ENCODE measurements at regions not wholly inside any gene's neighbourhood (a gene's known extent, or its start where the extent isn't known, plus 50 kb on each side); places are given as distances from the start of the nearest gene placed in this dataset.
A peak's percentile ranks its signal among the peaks of the same experiment; 100 is the strongest.
"Not testable (repeated sequence)": the region's sequence is repeated elsewhere in the genome, so short reads cannot be mapped to it uniquely, and the experiment has no call there.

- H3K27me3 ChIP-seq = no peaks in the 10 kb centered on the region
These were observed 50.9 kb upstream of the NXT1 start for GRCh38 chr20:23299673-23300050.

GRCh38 chr20:23298926-23299672, 51.5 kb upstream of the NXT1 start:
- Histone ChIP-seq H3K27me3 (no peaks in the 10 kb centered on the region), H3K9ac (no peak overlapping the region), H3K4me3 (no peak overlapping the region), H3K9me3 (no peaks in the 10 kb centered on the region), H3K4me1 (peaks cover 45% of the 10 kb centered on the region), H3K4me2 (peak overlapping the region; percentile 66), H3K36me3 (no peaks in the 10 kb centered on the region), H3K27ac (no peak overlapping the region), H4K20me1 (peaks cover 5% of the 10 kb centered on the region; the same call in 1 of the 2 replicates)
- no peak for TF ChIP-seq Cebpa-rat (IDR thresholded peaks at IDR 0.05)

More at GRCh38 chr20:23299673-23300050, 50.9 kb upstream of the NXT1 start:
- Histone ChIP-seq H3K36me3 (no peaks in the 10 kb centered on the region), H3K4me1 (peaks cover 51% of the 10 kb centered on the region), H4K20me1 (peaks cover 5% of the 10 kb centered on the region; the same call in 1 of the 2 replicates), H3K4me2 (peak overlapping the region; percentile 66), H3K4me3 (no peak overlapping the region), H3K27ac (no peak overlapping the region), H3K9ac (no peak overlapping the region), H3K9me3 (no peaks in the 10 kb centered on the region)
- TF ChIP-seq Cebpa-rat (IDR thresholded peaks at IDR 0.05) = no peak

- H4K20me1 ChIP-seq = peaks cover 5% of the 10 kb centered on the region; the same call in 1 of the 2 replicates
- 0 out of 2 replicates have a peak overlapping the region, but pooled peaks have one; percentile 10 for H3K9ac ChIP-seq
- H3K27ac ChIP-seq = no peak overlapping the region
- H3K4me2 ChIP-seq = peak overlapping the region; percentile 66
- no peaks in the 10 kb centered on the region for H3K27me3 ChIP-seq
- peaks cover 45% of the 10 kb centered on the region for H3K4me1 ChIP-seq
- TF ChIP-seq Cebpa-rat (IDR thresholded peaks at IDR 0.05) = no peak
- H3K4me3 ChIP-seq = no peak overlapping the region
- H3K9me3 ChIP-seq = no peaks in the 10 kb centered on the region
- H3K36me3 ChIP-seq = no peaks in the 10 kb centered on the region
These were observed 52.4 kb upstream of the NXT1 start for GRCh38 chr20:23298155-23298554.

GRCh38 chr20:23296841-23297701, 53.5 kb upstream of the NXT1 start:
- Histone ChIP-seq H3K4me1 (peaks cover 45% of the 10 kb centered on the region), H3K27me3 (no peaks in the 10 kb centered on the region), H3K27ac (no peak overlapping the region), H3K9me3 (no peaks in the 10 kb centered on the region), H3K36me3 (no peaks in the 10 kb centered on the region), H3K9ac (no peak overlapping the region), H3K4me2 (no peak overlapping the region), H4K20me1 (peaks cover 5% of the 10 kb centered on the region; the same call in 1 of the 2 replicates), H3K4me3 (no peak overlapping the region)
- TF ChIP-seq Cebpa-rat (IDR thresholded peaks at IDR 0.05) = no peak

- H3K27me3 ChIP-seq = no peaks in the 10 kb centered on the region
- peaks cover 5% of the 10 kb centered on the region; the same call in 1 of the 2 replicates for H4K20me1 ChIP-seq
- H3K9ac ChIP-seq = no peak overlapping the region
- no peak for TF ChIP-seq Cebpa-rat (IDR thresholded peaks at IDR 0.05)
- no peaks in the 10 kb centered on the region for H3K9me3 ChIP-seq
- H3K4me3 ChIP-seq = no peak overlapping the region
- no peaks in the 10 kb centered on the region for H3K36me3 ChIP-seq
- H3K4me2 ChIP-seq = no peak overlapping the region
- no peak overlapping the region for H3K27ac ChIP-seq
- H3K4me1 ChIP-seq = peaks cover 33% of the 10 kb centered on the region
These were observed 54.7 kb upstream of the NXT1 start for GRCh38 chr20:23295934-23296333.

- H3K36me3 ChIP-seq = no peaks in the 10 kb centered on the region
- H3K9me3 ChIP-seq = no peaks in the 10 kb centered on the region
- H4K20me1 ChIP-seq = peaks cover 5% of the 10 kb centered on the region; the same call in 1 of the 2 replicates
- peaks cover 21% of the 10 kb centered on the region for H3K4me1 ChIP-seq
- H3K27ac ChIP-seq = no peak overlapping the region
- no peak overlapping the region for H3K4me2 ChIP-seq
- no peak overlapping the region for H3K4me3 ChIP-seq
- H3K27me3 ChIP-seq = no peaks in the 10 kb centered on the region
- H3K9ac ChIP-seq = no peak overlapping the region
- TF ChIP-seq Cebpa-rat (IDR thresholded peaks at IDR 0.05) = no peak
These were observed 55.9 kb upstream of the NXT1 start for GRCh38 chr20:23294671-23295070.

- H4K20me1 ChIP-seq = peaks cover 5% of the 10 kb centered on the region; the same call in 1 of the 2 replicates
- H3K36me3 ChIP-seq = no peaks in the 10 kb centered on the region
- no peaks in the 10 kb centered on the region for H3K9me3 ChIP-seq
- peaks cover 16% of the 10 kb centered on the region for H3K4me1 ChIP-seq
- H3K27me3 ChIP-seq = no peaks in the 10 kb centered on the region
- H3K9ac ChIP-seq = no peak overlapping the region
- TF ChIP-seq Cebpa-rat (IDR thresholded peaks at IDR 0.05) = no peak
- H3K27ac ChIP-seq = no peak overlapping the region
- H3K4me2 ChIP-seq = no peak overlapping the region
- no peak overlapping the region for H3K4me3 ChIP-seq
These were observed 56.4 kb upstream of the NXT1 start for GRCh38 chr20:23294166-23294565.

GRCh38 chr20:23293689-23294088, 56.9 kb upstream of the NXT1 start:
- no peak for TF ChIP-seq Cebpa-rat (IDR thresholded peaks at IDR 0.05)

GRCh38 chr20:23292311-23292710, 58.3 kb upstream of the NXT1 start:
- H4K20me1 ChIP-seq, H3K4me3 ChIP-seq, H3K4me1 ChIP-seq, H3K27ac ChIP-seq, H3K9ac ChIP-seq, H3K27me3 ChIP-seq, H3K36me3 ChIP-seq, H3K4me2 ChIP-seq, H3K9me3 ChIP-seq: not testable (repeated sequence)

More at GRCh38 chr20:23293689-23294088, 56.9 kb upstream of the NXT1 start:
- Histone ChIP-seq H3K4me2 (no peak overlapping the region), H3K36me3 (no peaks in the 10 kb centered on the region), H4K20me1 (peaks cover under 1% of the 10 kb centered on the region; the same call in 1 of the 2 replicates), H3K9me3 (no peaks in the 10 kb centered on the region), H3K27ac (no peak overlapping the region), H3K4me3 (no peak overlapping the region), H3K9ac (no peak overlapping the region), H3K4me1 (peaks cover 11% of the 10 kb centered on the region), H3K27me3 (no peaks in the 10 kb centered on the region)

All from BLaER1 (cell line).